HUDEP-2 (cell line): ENCODE measurements at regions not wholly inside any gene's neighbourhood (a gene's known extent, or its start where the extent isn't known, plus 50 kb on each side); places are given as distances from the start of the nearest gene placed in this dataset.

Experiments used
- DNase-seq, 76 experiments: peaks; one replicate each; lab custom pipeline; 2025; ENCODE audit not compliant: unreplicated experiment in 76 of 76; lab: John Stamatoyannopoulos, UW

- DNase-seq = no peak
Observed at GRCh38 chr9:113646946-113647914, 183.7 kb downstream of the RGS3 start.

DNA sequence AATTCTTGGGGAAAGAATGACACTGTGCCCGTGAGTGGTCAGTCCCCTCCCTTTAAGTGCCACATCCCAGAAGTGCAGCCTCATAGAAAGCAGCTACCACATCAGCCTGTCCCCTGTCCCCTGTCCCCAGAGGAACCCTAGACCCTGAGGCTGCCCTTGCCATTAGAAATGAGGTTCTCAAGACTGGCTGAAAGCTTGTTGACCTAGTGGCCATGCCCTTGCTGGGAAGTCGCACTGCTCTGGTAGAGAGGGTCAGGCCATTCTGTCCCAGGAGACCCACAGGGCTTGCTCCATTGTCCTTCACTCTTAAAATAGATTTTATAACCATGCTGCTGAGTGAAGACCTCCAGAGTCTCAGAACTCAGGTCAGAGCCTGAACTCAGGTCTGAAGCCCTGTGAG is 184.5 kb downstream of the RGS3 start:
- no peak for DNase-seq

DNA sequence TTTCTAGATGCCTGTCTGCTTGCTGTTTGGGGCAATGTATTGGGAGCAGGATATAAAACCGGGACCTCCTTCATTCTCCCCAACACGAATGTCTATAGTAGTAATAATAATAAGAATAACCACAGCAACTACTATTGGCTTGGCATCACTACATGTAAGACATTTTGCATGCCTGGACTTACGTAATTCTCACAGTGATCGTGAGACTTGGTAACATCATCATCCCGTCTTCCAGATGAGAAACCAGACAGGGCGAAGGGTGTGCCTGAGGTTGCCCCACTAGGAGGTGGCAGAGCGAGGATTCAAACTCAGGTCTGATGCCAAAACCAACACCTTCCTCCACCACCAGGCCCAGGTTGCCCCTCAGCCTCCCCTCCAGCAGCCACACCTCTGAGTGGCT is 185.1 kb downstream of the RGS3 start:
- DNase-seq = no peak

DNA sequence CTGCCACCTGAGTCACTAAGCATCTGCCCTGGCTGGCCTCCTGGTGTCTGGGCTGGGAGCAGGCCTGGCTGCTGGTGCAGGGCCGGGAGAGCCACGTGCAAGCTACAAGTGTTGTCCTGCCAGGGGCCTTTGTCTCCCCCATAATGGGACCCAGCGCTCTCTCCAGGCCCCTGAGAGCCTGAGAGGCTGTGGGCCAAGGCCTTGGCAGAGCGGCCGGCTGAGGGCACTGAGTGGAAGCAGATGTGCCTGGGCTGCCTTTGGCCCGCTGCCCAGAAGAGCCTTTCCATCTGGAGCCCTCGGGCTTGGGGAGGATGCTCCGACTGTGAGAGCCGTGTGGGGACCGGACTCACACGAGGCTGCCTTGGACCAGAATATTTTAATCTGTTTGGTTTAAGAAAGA is 185.5 kb downstream of the RGS3 start:
- no peak for DNase-seq

DNA sequence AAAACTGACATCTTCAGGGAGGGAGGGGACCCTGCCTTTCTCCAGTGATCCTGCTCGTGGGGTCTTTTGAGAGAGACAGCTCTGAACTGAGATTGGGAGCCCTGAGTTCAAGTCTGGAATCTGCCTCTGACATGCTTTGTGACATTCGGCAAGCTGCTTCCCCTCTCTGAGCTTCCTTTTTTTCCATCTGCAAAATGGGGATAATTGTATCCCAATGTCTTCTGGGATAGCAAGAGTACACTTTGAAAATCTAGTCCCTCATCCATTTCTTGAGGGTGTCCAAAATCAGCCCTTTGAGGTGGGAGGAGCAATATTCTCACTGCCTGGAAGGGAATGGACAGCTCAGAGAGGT is 186.3 kb downstream of the RGS3 start:
- no peak for DNase-seq

- DNase-seq = no peak
Observed at GRCh38 chr9:113650207-113651131, 186.9 kb downstream of the RGS3 start.

DNA sequence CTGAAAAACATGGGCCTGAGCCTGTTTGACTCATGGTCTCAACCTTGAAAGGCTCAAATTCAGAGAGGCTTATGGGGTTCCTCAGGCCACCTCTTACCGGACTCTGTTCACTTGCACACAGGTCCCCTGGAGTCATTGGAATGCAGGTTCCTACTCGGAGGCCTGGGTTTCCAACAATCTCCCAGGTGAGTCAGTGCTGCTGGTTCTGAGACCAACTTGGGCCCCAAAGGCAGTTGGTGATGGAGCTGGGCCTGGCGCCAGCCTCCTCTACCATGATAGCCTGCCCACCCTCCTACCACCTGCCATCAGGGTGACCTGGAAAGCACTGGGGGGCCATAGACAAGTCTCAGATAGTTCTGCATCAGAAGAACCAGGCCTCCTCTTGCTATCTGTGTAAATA is 188.4 kb downstream of the RGS3 start:
- DNase-seq = no peak

- DNase-seq = no peak
Observed at GRCh38 chr9:113652355-113653152, 189.0 kb downstream of the RGS3 start.

- no peak for DNase-seq
Observed at GRCh38 chr9:113653746-113654604, 190.4 kb downstream of the RGS3 start.

DNA sequence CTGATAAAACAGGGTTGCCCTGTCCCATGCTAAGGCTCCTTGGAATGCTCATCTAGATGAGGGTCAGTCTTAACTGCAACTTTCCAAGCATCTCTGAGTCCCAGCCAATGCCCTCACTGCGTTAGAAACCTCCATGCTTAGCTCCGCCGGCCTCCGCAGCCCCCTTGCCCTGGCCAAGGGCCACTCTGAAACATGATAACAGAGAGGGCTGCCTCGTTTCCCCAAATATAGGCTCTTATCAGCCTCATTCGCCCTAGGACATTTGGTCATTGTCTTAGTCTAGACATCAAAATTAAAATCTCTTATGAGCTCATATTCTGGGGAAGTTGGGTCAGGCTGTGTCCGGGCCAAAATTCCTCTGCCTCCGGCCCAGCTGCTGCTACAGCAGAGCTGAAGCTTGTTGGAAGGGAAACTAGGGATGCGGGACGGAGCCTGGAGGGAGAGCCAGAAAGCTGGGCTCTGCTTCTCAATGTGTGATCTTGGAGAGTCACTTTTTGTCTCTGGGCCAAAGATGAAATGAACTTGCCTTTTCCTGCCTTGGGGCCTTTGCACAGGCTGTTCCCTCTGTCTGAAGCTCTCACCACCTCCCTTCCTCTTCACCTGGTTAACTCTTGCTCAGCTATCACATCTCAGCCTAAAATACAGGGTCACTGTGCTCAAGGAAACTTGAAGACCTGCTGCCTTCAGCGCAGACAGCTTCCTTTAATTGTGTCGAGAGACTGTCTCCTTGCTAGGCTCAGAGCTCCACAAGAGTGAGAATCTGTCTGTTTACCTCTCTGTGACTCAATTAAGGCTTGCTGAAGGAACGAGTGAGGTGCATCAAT is 191.3 kb downstream of the RGS3 start:
- no peak for DNase-seq

DNA sequence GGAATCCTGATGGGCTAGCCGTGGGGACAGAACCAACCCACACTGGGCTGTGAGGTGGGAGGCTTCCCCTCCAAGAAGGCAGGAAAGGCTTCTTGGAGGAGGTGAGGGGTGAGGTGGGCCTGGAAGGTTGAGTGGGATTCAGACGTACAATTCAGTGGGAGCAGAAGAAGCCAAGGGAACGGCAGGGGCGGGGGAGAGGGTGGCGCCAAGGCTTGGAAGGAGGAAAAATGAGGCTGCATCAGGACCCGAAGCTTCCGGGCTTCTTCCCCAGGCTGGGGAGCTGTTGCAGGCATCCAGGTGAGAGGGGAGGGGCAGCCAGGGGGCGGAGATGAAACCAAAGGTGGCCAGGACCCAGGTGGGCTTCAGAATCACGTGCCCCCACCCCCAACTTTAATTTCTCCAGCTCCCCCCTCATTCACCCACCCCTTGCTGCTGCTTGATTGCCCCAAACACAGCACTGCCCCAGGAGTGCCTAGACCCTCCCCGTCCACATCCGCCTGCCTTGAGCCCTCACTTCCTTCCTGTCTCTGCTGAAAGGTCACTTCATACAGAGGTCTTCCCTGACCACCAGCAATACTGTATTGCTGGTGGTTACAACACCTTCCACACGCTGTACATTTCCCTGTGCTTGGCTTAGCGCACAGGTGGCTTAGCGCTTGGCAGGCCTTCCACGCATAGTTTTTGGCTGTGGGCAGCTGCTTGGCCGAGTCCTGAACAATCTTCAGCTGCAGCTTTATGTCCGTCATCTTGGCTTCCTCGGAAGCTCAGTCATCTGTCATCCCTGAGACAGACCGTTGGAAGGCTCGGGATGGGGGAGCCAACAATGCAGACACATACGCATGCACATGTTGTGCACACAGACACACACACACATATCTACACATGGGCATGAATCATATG is 193.5 kb downstream of the RGS3 start:
- DNase-seq = no peak

- DNase-seq = peak in 71 of 76 experiments; percentile 2 to 81 (median 53)
Observed at GRCh38 chr9:113657765-113658544, 194.4 kb downstream of the RGS3 start.

DNA sequence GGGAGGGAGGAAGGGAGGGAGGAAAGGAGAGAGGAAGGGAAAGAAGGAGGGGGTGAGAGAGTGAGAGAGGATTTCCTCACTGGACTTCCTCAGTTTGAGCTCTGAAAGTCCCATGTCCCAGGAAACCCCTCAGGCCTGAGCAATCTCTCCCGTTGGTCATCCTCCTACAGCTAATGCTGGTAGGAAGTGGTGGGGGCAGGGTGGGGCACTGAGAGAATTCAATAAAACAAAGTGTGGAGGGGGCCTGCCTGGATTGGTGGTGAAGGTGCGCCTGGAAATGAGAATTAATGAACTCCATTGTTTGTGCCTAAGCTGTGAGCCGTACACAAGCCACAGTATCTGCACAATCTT is 195.0 kb downstream of the RGS3 start:
- DNase-seq = no peak

- no peak for DNase-seq
Observed at GRCh38 chr9:113659039-113659438, 195.5 kb downstream of the RGS3 start.

GRCh38 chr9:113659740-113660139 is 196.2 kb downstream of the RGS3 start:
- DNase-seq = no peak

- no peak for DNase-seq
Observed at GRCh38 chr9:113660196-113660595, 196.7 kb downstream of the RGS3 start.

DNA sequence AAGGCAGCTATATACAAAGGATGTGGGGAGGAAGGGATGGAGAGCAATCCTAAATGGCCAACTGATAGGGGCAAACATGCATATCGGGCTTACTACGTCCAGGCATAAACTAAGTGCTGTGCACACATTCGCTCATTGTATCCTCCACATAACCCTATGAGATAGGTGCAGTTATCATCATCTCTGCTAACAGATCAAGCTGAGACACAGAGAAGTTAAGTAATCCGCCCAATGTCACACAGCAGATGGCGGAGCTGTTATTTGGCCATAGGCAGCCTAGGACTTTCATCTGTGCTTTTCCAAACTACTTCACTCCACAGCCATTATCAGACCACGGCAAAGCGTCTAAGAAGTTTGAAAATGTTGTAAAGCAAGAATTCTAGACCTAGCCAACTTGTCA is 197.5 kb downstream of the RGS3 start:
- DNase-seq = no peak
